Glutamatergic neuron (in vitro differentiated cells): ENCODE measurements at regions not wholly inside any gene's neighbourhood (a gene's known extent, or its start where the extent isn't known, plus 50 kb on each side); places are given as distances from the start of the nearest gene placed in this dataset.

Source experiments
- DNase-seq: peaks from one replicate; pipeline ENCODE4 v3.0.0; 2022
- H3K27ac Mint-ChIP-seq: one replicate; pipeline ENCODE4 v1.8.0; 2020; ENCODE audit warnings: mild to moderate bottlenecking, mixed read lengths, inconsistent platforms; ENCODE audit not compliant: unreplicated experiment
- H3K27me3 Mint-ChIP-seq: one replicate; pipeline ENCODE4 v1.8.0; 2020; ENCODE audit warnings: mild to moderate bottlenecking, moderate library complexity, mixed read lengths, inconsistent platforms; ENCODE audit not compliant: unreplicated experiment
- H3K36me3 Mint-ChIP-seq: one replicate; pipeline ENCODE4 v1.8.0; 2020; ENCODE audit warnings: mild to moderate bottlenecking, mixed read lengths, inconsistent platforms; ENCODE audit not compliant: unreplicated experiment
- H3K4me1 Mint-ChIP-seq: one replicate; pipeline ENCODE4 v1.8.0; 2020; ENCODE audit warnings: mild to moderate bottlenecking, low read depth, mixed read lengths, inconsistent platforms; ENCODE audit not compliant: unreplicated experiment
- H3K4me3 Mint-ChIP-seq: one replicate; pipeline ENCODE4 v1.8.0; 2020; ENCODE audit warnings: mild to moderate bottlenecking, mixed read lengths, inconsistent platforms; ENCODE audit not compliant: unreplicated experiment
- H3K9me3 Mint-ChIP-seq: one replicate; pipeline ENCODE4 v1.8.0; 2020; ENCODE audit warnings: mild to moderate bottlenecking, moderate library complexity, mixed read lengths, inconsistent platforms; ENCODE audit not compliant: unreplicated experiment
- TF ChIP-seq, protein P1 (sequence below): fragments of 200-600 bp; sonication (generic); IDR thresholded peaks from one replicate; pipeline ENCODE4 v1.5.0; 2021; ENCODE audit not compliant: partially characterized antibody, unreplicated experiment

DNA sequence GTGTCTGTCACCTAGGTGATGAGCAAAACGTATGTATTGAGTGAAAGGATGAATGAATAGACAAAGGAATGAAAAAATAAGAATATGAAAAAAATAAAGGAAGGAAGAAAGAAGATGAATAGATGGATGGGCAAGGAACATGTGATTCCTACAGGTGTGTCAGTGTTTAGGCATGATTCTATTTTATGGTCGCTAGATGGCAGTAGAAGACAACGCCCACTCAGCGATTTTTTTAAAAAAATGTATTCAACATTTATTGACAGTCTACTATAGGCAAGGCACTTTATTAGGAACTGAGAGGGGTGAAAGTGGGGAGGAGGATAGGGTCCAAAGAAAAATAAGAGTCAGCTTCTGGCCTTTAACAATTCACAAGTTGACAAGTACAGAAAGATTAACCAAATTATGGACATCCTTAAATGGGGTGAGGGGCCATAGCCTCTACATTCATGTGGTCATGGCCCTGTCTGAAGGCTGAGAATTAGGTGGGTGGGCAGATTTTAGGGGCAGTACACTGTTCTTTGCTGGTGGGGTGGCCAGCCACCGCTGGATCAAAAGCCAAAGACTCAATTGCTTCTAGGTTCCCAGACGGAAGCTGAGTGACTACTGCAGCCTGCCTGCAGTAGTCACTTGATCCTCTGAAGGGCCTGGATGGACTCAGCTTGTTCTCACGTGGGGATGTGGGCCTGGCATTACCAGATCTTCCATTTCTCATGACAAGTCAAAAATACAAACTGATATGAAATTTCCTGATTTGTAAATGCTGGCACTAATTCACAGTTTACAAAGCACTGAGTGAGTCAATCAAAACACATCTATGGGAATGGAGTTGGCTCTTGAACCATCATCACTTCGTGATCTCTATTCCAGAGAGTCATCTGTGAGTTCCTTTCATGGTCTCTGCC is 83.9 kb downstream of the FASLG start:
- no peaks in the 10 kb centered on the region for H3K36me3 Mint-ChIP-seq
- no peak overlapping the region for H3K4me3 Mint-ChIP-seq
- no peak for DNase-seq
- no peaks in the 10 kb centered on the region for H3K9me3 Mint-ChIP-seq
- H3K27ac Mint-ChIP-seq = no peak overlapping the region
- no peaks in the 10 kb centered on the region for H3K4me1 Mint-ChIP-seq
- H3K27me3 Mint-ChIP-seq = no peaks in the 10 kb centered on the region
- TF ChIP-seq, protein P1, sequence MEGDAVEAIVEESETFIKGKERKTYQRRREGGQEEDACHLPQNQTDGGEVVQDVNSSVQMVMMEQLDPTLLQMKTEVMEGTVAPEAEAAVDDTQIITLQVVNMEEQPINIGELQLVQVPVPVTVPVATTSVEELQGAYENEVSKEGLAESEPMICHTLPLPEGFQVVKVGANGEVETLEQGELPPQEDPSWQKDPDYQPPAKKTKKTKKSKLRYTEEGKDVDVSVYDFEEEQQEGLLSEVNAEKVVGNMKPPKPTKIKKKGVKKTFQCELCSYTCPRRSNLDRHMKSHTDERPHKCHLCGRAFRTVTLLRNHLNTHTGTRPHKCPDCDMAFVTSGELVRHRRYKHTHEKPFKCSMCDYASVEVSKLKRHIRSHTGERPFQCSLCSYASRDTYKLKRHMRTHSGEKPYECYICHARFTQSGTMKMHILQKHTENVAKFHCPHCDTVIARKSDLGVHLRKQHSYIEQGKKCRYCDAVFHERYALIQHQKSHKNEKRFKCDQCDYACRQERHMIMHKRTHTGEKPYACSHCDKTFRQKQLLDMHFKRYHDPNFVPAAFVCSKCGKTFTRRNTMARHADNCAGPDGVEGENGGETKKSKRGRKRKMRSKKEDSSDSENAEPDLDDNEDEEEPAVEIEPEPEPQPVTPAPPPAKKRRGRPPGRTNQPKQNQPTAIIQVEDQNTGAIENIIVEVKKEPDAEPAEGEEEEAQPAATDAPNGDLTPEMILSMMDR = peak; percentile 80

- DNase-seq = no peak
- Mint-ChIP-seq H3K4me3 (no peak overlapping the region), H3K27me3 (peaks cover 2% of the 10 kb centered on the region), H3K36me3 (no peaks in the 10 kb centered on the region), H3K9me3 (no peaks in the 10 kb centered on the region), H3K27ac (no peak overlapping the region), H3K4me1 (no peaks in the 10 kb centered on the region)
- TF ChIP-seq, protein P1 = peak; percentile 37
These were observed 86.1 kb downstream of the FASLG start for GRCh38 chr1:172745014-172745413.

GRCh38 chr1:172746091-172746949 is 87.4 kb downstream of the FASLG start:
- TF ChIP-seq, protein P1 = no peak
- no peak overlapping the region for H3K27ac Mint-ChIP-seq
- H3K9me3 Mint-ChIP-seq = no peaks in the 10 kb centered on the region
- H3K36me3 Mint-ChIP-seq = no peaks in the 10 kb centered on the region
- H3K27me3 Mint-ChIP-seq = peaks cover 2% of the 10 kb centered on the region
- no peaks in the 10 kb centered on the region for H3K4me1 Mint-ChIP-seq
- DNase-seq = no peak
- no peak overlapping the region for H3K4me3 Mint-ChIP-seq

DNA sequence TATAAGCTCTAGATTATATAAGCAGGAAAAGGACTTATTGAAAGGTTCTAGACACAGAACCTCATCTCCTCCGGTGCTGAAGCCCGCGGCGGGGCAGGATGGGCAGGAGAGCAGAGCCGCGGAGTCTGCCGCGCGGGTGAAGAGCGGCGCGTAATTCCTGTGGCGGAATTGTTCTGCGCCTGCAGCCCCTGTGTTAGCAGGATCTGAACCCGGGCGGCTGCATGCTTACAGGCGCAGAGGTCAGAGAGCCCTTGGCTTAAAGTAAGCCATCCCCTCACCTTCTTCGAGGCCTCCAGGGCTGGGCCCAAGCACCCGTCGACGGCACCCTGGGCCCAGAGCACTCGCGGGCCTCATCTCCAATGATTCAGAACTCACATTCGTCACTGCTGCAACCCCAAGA is 89.3 kb downstream of the FASLG start:
- Mint-ChIP-seq H3K27me3 (peaks cover 2% of the 10 kb centered on the region), H3K36me3 (no peaks in the 10 kb centered on the region), H3K9me3 (no peaks in the 10 kb centered on the region), H3K4me3 (no peak overlapping the region), H3K27ac (no peak overlapping the region), H3K4me1 (no peaks in the 10 kb centered on the region)
- TF ChIP-seq, protein P1 = no peak
- DNase-seq = no peak
